ENCODE measurements at regions not wholly inside any gene's neighbourhood (a gene's known extent, or its start where the extent isn't known, plus 50 kb on each side); places are given as distances from the start of the nearest gene placed in this dataset.

DNA sequence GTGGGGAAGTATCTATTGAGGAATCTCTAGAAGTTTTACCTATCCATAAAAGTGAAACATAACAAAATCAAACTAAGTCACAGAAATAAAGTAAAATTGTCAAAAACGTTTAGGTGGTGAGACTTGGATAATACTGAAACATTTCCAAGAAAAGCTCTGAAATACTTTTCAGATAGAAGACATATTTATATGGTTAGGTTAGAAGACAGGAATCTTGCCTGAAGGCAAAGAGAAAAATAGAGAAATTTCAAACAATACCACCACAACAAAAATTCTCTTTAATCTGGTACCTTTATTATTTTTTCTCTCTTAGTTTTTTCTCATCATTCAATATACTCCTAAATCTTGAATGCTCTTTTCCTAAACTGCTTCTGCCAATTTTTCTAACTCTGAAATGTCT, 222.7 kb upstream of the PLSCR5 start:
- no peak for DNase-seq

DNA sequence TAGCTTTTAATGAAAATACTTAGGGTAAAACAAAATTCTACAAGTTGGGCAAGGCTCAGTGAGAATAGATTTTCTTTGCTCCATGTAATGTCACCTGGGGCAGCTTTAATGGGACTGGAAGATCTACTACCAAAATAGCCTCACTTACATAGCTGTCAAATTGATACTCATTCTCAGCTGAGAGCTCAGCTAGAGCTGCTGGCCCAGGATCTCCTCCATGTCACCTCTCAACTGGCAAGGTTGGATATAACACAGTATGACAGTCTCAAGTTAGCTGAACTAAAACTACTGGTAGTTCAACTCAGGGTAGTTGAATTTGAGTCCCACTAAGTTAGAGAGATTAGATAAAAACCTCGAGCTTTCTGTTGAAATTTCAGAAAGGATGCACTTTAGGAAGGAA, 218.5 kb upstream of the PLSCR5 start:
- DNase-seq, result no peak

DNA sequence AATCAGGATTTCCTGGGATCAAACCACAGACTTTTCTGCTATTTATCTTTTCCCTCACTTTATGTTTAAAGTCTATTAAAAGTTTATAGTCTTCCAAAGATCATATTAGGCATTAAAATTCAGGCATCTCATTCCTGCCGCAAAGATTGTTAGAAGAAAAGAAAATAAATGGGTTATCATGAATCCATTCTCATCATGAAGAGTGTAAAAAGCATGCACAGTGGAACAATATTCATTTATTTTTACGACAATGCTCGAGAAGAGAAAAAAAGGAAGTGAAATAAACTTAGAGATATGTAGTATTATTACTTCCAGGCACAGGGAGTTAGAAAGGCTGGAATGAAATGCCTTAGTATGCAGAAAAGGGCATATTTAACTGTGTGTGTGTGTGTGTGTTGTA, 213.7 kb upstream of the PLSCR5 start:
- DNase-seq, result no peak

DNA sequence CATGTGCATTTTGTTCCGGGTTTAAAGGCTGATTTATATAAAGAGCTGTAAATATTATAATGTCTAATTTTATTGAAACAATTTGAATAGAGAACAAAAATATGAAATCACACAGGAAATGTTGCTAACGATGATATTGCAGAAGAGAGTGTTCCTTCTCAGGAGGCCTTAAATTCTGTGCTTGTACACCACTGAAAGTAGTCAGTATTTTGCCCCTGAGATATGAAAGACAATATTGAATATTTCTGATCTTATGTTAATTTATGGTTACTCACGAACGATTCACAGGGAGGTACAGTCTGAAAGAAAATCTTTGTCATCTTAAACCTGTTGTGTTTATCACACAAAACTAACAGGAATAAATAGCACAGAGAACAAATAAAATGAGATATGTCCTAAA, 213.2 kb upstream of the PLSCR5 start:
- DNase-seq, result no peak

DNA sequence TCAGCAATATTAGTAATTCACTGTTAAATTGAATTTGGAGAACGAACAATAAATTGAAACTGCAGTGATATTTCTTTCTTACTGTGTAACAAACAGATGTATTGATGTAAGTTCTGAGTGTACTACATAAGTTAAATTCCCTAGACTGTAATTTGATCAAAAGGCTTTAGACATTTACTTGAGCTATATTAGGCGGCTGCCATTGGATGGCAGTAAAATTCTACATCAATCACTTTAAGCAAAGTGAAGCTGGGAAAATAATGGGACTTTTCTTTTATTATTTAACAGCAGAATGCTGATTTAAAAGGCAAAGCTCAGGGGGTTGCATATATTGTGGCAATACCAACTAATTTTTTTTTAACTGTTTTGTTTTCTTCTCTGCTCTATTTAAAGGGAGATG, 212.6 kb upstream of the PLSCR5 start:
- no peak for DNase-seq

DNA sequence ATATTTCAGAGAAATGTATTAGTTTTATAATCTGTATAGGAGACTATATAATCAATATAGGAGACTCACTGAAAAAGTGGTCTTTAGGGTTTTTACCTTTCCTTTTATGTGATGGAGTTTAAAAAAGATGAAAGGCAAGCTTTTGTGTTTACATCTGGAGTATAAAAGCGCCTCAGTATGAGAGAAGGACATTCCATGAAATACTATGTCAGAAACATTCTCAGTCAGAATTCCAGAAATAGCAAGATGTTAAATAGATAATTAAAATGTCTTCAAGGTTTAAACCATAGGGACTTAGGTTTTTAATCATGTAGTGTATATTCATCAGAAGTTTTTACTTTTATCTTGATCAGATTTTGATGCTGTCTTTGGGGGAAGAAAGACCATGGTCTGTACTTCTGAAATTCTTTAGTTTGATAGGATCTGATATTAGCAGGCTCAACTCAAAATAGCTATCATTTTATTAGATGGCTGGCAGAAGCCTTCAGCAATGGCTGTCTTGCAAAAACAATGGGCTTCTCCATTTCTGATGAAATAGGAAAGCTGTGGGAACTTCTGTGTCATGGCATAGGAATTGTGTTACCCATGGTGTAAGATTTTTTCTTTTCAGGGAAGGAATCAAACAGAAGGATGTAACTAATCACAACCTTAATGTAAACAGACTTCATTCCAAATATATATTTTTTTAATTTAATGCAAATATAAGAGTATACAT, 209.6 kb upstream of the PLSCR5 start:
- no peak for DNase-seq

DNA sequence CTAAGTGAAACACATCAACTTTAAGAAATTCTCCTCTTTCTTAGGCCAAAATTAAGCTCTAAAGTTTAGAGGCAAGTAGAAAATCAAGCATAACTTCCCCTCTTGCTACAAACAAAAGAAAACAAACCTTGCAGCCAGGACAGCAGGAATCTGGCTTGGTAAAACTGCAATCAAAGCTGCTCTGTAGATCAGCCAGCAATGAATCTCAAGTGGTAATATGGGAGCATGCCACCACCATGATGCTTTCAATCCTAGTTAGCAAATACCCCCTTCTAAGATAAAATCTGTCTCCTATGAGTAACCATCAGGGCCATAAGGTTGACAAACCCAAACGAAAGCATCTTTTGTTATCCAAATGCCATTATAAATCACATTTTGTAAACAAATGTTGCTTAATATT, 208.3 kb upstream of the PLSCR5 start:
- no peak for DNase-seq

DNA sequence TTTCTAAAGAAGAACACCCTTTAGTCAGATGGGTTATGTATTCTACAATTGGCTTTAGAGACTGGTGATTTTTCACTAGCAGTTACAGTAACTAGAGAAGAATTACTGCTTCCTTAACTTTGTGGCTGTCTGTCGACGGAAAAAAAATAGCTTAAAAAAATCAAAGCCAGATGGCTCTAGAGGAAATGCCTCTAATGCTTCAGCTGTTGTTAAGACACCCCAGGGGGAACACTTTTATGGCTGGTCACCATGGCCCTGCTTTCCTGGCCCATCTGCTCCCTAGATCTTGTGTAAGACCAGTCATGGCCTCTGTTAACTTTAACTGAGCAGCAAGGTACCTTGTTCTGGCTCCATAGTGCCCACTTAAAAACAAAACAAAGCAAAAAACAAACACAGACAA, 198.6 kb upstream of the PLSCR5 start:
- DNase-seq, result no peak

DNA sequence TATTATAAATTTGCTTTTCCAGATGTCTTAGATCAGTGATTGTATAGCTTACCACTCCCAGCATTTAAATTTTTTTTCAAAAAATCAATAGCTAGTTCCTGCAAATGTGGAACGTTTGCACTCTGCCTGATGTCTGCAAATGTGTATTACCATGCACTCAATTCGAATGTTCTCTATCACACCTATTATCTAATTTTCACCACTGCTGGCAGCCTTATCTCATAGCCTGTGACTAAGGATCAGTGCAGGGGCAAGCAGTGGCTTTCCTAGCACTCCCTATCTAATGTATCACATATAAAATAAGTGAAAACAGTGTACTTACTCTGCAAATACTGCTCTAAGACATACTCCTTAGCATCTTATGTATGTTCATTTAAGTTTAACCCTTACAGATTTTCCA, 196.3 kb upstream of the PLSCR5 start:
- DNase-seq, result no peak

DNA sequence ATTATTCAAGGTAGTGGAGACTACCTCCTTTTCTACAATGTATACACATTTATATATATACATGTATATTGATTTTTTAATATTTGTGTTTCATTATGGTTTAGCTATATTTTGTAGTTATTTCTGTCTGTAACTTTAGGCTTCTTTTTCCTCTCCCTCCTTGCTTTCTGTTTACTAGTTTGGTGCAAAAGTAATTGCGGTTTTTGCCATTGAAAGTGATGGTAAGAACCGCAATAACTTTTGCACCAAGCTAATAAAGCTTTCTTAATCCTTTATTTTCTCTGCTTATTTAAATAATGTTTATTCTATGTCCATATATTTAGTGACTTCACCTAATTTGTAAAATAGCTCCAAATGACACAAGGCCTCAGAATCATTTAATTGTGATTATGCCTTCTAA, 195.3 kb upstream of the PLSCR5 start:
- no peak for DNase-seq

DNA sequence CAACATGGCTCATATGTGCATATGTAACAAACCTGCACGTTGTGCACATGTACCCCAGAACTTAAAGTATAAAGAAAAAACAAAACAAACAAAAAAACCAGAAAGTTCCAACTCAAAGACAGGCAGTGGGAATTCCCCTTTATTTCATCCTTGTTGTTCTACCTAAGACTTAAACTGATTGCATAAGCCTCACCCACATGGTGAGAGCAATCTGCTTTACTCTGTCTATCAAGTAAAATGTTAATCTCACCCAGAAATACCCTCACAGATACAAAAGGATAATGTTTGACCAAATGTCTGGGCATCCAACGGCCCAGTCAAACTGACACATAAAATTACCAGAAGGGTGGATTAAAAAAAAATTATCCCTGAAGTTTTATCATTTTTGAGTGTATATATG, 190.9 kb upstream of the PLSCR5 start:
- no peak for DNase-seq

DNA sequence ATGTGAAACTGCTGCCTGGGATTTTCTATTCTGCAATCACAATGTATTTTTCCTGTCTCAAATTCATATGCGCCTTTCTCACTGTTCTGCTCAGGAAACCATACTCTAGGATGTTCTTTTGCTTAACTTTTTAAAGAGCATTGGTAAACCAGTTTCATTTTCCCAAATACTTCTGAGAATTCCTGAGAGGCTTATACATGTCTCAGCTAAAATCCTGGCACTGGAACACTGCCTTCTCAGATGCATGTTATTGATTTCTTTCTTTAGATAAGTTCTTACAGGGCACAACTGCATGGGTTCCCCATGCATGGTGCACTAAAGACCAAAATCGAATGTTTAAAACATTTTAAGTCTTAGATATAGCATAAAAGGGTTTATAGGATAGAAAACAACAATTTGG, 178.3 kb upstream of the PLSCR5 start:
- DNase-seq, result no peak

DNA sequence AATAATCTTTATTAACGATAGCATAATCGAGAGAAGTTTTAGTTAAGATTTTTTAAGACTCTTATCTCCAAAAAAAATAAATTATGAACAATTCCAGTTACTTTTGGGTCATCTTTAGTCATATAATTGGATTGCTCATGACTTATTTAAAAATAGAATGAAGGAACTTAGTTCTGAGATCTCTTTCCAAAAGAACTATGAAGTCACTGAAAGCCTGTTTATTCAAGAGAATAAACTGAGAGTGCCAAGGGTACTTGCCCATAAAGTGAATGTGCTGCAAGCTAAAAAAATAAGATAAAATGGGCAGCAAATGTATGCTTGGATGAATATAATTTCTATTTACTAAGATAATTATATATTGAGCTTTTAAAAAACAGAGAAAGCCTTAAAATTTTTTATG, 176.5 kb upstream of the PLSCR5 start:
- DNase-seq, result no peak

DNA sequence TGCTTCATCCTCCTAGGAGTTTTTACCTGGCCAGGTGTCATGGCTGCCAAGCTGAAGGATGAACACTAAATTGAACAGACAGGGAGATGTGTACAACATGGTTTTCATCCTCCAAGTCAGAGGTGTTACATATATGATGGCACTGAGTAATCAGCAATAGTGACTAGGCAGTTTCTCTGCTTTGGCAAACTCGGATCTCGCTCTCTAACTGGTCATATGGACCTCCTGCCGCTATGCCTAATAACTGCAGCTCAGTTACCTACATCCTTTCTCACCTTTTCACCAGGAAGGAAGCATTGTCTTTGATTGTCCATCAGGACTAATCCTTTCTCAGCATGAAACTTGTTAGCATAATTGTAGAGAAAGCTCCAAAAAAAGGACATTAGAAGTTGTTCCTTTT, 175.9 kb upstream of the PLSCR5 start:
- DNase-seq, result no peak

DNA sequence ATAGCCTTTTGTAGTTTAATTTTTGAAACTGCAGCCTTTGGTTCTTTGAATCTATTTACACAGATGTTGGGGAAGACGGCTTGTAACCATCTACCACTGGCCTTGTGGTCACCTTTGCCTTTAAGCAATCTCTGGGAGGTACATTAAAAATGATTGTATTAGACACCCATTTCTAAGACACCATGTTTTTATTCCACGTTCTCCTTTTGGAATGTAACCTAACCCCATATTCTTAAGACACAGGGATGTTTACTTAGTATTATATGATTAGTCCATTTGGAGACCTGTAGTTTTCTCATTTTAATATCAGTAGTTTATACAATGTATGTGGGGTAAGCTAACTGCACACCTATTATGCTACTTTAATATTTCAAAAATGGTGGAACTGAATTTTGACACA, 175.1 kb upstream of the PLSCR5 start:
- no peak for DNase-seq

DNA sequence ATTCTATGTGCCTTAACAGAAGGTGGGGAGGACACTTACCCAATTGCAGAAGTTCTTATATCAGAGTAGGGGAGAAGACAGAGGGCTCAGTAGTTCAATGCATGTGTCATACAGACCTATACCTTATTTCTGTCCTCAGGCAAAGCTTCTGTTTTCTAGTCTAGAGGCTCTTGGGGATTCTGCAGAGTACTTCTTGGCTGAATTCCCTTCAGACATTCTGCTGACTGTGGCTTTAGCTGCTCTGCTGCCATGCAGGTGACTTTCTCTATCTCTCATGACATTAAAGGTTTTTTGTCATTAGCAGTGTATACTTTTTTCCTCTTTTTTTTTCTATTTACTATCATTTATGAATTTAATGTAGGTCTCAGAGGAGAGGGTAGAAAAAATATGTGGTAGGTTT, 172.8 kb upstream of the PLSCR5 start:
- no peak for DNase-seq

DNA sequence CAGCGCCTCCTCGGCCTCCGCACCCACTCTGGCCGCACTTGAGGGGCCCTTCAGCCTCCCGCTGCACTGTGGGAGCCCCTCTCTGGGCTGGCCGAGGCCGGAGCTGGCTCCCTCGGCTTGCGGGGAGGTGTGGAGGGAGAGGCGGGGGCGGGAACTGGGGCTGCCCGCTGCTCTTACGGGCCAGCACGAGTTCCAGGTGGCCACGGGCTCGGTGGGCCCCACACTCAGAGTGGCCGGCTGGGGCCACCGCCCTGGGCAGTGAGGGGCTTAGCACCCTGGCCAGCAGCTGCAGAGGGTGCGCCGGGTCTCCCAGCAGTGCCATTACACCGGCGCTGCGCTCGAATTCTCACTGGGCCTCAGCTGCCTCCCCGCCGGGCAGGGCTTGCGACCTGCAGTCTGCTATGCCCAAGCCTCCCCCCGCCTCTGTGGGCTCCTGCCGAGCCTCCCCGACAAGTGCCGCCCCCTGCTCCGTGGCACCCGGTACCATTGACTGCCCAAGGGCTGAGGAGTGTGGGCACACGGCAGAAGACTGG, 167.1 kb upstream of the PLSCR5 start:
- DNase-seq, result no peak

DNA sequence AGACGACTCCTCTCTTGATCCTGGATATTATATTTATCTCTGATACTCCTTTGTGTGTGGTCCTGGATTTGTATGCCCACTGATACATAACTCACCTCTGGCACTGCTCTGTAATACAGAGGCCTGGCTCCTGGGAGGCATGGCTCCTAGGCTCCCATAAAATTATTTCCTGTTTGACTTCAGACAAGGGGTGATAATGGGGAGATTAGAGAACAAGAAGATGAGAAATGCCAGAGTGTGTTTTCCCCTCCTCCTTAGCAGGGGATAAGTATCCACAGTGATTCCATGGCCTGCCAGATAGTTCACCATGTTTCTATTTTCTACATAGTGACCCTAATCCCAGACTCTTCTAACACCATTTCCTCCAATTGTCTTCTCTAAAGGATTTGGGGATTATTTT, 165.7 kb upstream of the PLSCR5 start:
- DNase-seq, result no peak

DNA sequence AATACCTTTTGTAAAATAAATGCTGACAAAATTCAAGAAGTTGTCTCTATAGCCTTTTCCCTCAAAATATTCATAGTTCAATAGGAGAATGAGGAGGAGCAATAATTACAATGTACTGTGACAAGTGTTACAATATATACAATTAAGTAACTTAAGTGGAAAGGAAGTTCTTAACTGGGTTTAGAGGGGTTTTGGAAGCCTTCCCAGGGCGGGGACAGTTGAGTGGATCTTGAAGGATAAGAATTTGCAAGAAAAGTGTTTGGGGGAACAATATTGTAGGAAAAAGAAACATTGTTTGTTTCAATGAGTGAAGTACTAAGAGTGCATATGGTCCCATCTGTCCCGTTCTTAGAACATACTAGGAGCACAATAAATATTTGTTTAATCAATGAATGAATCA, 165.2 kb upstream of the PLSCR5 start:
- no peak for DNase-seq

DNA sequence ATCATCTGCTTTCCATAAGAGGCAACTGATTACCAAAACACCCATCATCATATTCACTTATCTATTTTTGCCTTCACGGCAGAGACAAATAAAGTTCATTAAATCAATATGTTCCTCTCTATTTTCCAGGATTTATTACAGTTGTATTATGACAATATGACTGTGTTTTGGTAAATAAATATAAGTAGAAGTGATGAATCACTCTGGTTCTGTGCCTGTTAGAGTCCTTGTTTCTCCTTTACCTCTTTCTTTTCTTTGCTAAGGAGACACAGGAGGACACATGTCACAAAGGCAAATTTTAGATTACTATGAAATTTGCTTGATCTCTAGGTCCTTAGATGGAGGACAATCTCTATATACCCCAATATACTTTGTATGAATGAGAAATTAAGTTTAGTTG, 152.6 kb upstream of the PLSCR5 start:
- no peak for DNase-seq

DNA sequence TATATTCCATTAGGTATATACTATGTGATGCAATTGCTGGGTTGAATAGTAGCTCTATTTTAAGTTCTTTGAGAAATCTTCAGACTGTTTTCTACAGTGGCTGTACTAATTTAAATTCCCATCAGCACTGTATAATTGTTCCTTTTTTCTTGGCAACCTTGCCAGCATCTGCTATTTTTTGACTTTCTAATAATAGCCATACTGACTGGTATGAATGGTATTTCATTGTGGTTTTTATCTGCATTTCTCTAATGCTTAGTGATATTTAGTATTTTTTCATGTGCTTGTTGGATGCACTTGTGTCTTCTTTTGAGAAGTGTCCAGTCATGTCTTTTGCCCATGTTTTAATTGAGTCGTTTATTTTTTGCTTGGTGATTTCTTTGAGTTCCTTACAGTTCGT, 145.1 kb upstream of the PLSCR5 start:
- no peak for DNase-seq

DNA sequence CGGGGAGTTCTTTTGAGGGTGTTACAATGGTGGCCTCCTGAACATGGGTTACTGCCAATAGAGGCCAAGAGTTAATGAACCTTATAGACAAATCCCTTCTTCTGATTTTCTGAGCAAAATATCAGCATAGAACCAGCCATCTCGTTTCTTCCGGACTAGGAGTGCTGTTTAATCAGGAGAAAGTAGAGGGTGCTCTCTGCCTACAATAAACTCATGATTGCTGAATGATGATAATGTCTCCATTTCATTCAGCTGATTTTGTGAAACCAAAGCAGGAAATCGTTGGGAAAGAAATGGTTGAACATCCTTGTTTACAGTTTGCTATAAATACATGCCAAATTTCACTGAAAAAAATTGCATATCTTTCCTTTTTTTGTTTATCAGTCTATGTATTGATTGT, 142.8 kb upstream of the PLSCR5 start:
- DNase-seq, result no peak

DNA sequence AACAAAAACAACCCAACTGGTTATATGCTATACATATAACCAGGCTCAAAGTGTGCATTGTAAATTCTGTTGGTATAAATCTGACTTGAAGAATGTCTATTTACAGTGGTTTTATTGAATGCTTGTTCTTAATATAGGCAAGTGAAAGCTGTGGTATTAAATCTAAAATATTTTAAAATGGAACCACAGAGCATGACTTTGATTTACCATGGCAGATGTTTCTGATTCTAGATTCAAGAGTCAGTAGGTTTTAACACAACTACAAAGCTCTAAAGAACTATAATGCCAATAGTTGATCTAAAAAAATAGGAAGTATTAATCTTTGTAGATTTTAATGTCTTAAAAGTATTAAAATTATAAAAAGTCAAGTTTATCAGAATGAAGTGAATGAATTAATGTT, 141.9 kb upstream of the PLSCR5 start:
- no peak for DNase-seq

DNA sequence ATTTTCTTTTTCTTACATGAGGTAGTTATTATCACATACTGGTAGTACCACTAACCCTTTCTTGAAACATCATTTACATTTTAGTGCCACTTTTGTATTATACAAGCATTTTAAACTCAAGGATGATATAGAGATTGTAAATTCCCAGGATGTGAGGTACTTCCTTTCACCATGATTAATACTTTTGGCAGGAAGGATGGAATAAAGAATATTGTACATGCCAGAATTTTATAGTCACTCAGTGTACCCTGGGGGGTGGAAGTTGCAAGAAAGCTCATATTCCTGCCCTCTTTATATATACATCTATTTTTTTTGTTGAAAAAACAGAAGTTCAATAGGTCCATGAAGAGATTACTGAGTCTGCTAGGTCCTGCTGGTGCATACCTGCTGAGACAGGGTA, 141.0 kb upstream of the PLSCR5 start:
- DNase-seq, result no peak

DNA sequence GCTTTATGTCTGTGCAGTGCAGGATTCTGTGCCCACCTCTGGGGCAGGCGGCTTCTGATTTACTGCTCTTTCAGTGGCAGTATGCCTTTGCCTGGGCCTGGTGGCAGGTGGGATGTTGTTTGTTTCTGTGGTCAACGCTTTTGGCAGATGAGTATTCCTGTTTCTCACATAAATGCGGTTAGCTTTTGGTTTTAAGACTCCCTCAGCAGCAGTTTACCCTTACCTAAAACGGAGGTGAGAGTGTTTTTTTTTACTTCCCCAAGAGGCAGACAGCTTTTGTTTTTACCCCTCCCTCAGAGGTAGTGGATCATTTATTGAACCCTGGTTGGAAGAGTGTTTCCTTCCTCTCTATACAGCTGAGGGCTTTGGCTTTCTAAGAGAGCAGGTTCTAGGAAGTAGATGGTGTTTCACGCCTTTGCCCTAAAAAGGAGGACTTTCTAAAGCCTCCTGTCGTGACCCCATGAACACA, 134.1 kb upstream of the PLSCR5 start:
- DNase-seq, result no peak
